Stomach smooth muscle (tissue), 2 donors: ENCODE measurements at regions not wholly inside any gene's neighbourhood (a gene's known extent, or its start where the extent isn't known, plus 50 kb on each side); places are given as distances from the start of the nearest gene placed in this dataset.

Experiments used
- H3K27ac ChIP-seq: one replicate; pipeline ENCODE4 v1.7.0; 2013; ENCODE audit warnings: mild to moderate bottlenecking, low read length, inconsistent platforms
- H3K27me3 ChIP-seq, 2 donors: one replicate each; pipeline ENCODE4 v1.7.0; 2013; ENCODE audit warnings: low read length in 2 of 2; ENCODE audit not compliant: insufficient read depth in 2 of 2, control insufficient read depth in 1 of 2
- H3K36me3 ChIP-seq, 2 donors: one replicate each; pipeline ENCODE4 v1.7.0; 2013; ENCODE audit warnings: low read length in 2 of 2; ENCODE audit not compliant: control insufficient read depth in 2 of 2, insufficient read depth in 2 of 2
- H3K4me1 ChIP-seq: one replicate; pipeline ENCODE4 v1.7.0; 2013; ENCODE audit warnings: low read length; ENCODE audit not compliant: control insufficient read depth, insufficient read depth
- H3K4me3 ChIP-seq, 2 donors: one replicate each; pipeline ENCODE4 v1.7.0; 2013; ENCODE audit warnings: low read length in 2 of 2
- H3K9ac ChIP-seq, 2 donors: one replicate each; pipeline ENCODE4 v1.7.0; 2013; ENCODE audit warnings: low read length in 2 of 2, mild to moderate bottlenecking in 1 of 2
- H3K9me3 ChIP-seq, 2 donors: one replicate each; pipeline ENCODE4 v1.7.0; 2013; ENCODE audit warnings: low read length in 2 of 2; ENCODE audit not compliant: control insufficient read depth in 2 of 2
- donor health status: healthy.
- donor health status: Pancreatic carcinoma.

- Histone ChIP-seq H3K27ac (no peak overlapping the region), H3K4me3 (no peak overlapping the region), H3K27me3 (no peaks in the 10 kb centered on the region), H3K9ac (no peak overlapping the region), H3K4me1 (no peaks in the 10 kb centered on the region), H3K9me3 (peaks cover 0 to 3% of the 10 kb centered on the region in 2 donors), H3K36me3 (no peaks in the 10 kb centered on the region)
Observed at GRCh38 chr1:87965193-87965592, 636.5 kb downstream of the LMO4 start.

GRCh38 chr1:87968197-87968955 lies 639.7 kb downstream of the LMO4 start:
- peak overlapping the region in 1 of 2 donors; percentile 9 for H3K4me3 ChIP-seq
- H3K4me1 ChIP-seq: no peaks in the 10 kb centered on the region
- peak overlapping the region; percentile 47 for H3K27ac ChIP-seq
- H3K9ac ChIP-seq: no peak overlapping the region
- H3K36me3 ChIP-seq: no peaks in the 10 kb centered on the region
- no peaks in the 10 kb centered on the region for H3K27me3 ChIP-seq
- no peaks in the 10 kb centered on the region for H3K9me3 ChIP-seq

- Histone ChIP-seq H3K36me3 (no peaks in the 10 kb centered on the region), H3K4me3 (no peak overlapping the region), H3K27me3 (no peaks in the 10 kb centered on the region), H3K9ac (no peak overlapping the region), H3K9me3 (no peaks in the 10 kb centered on the region), H3K4me1 (no peaks in the 10 kb centered on the region), H3K27ac (no peak overlapping the region)
Observed at GRCh38 chr1:87969040-87969439, 640.4 kb downstream of the LMO4 start.

- Histone ChIP-seq H3K9me3 (no peaks in the 10 kb centered on the region), H3K27ac (no peak overlapping the region), H3K9ac (no peak overlapping the region), H3K36me3 (no peaks in the 10 kb centered on the region), H3K27me3 (no peaks in the 10 kb centered on the region), H3K4me3 (no peak overlapping the region), H3K4me1 (no peaks in the 10 kb centered on the region)
Observed at GRCh38 chr1:87972811-87973210, 644.1 kb downstream of the LMO4 start.

GRCh38 chr1:87973896-87974295 lies 645.2 kb downstream of the LMO4 start:
- Histone ChIP-seq H3K36me3 (no peaks in the 10 kb centered on the region), H3K27ac (no peak overlapping the region), H3K9me3 (no peaks in the 10 kb centered on the region), H3K27me3 (no peaks in the 10 kb centered on the region), H3K9ac (no peak overlapping the region), H3K4me1 (no peaks in the 10 kb centered on the region), H3K4me3 (no peak overlapping the region)

GRCh38 chr1:87976316-87976715 lies 647.6 kb downstream of the LMO4 start:
- H3K9ac ChIP-seq: no peak overlapping the region
- no peak overlapping the region for H3K27ac ChIP-seq
- H3K27me3 ChIP-seq: no peaks in the 10 kb centered on the region
- no peak overlapping the region for H3K4me3 ChIP-seq
- H3K4me1 ChIP-seq: no peaks in the 10 kb centered on the region
- H3K36me3 ChIP-seq: no peaks in the 10 kb centered on the region
- no peaks in the 10 kb centered on the region for H3K9me3 ChIP-seq

GRCh38 chr1:87977145-87977544 lies 648.5 kb downstream of the LMO4 start:
- no peaks in the 10 kb centered on the region for H3K9me3 ChIP-seq
- H3K9ac ChIP-seq: no peak overlapping the region
- no peaks in the 10 kb centered on the region for H3K36me3 ChIP-seq
- no peak overlapping the region for H3K27ac ChIP-seq
- H3K4me3 ChIP-seq: no peak overlapping the region
- H3K4me1 ChIP-seq: no peaks in the 10 kb centered on the region
- no peaks in the 10 kb centered on the region for H3K27me3 ChIP-seq

GRCh38 chr1:87979079-87979478 lies 650.4 kb downstream of the LMO4 start:
- no peak overlapping the region for H3K27ac ChIP-seq
- no peaks in the 10 kb centered on the region for H3K27me3 ChIP-seq

GRCh38 chr1:87980494-87980893 lies 651.8 kb downstream of the LMO4 start:
- Histone ChIP-seq H3K27ac (no peak overlapping the region), H3K9me3 (no peaks in the 10 kb centered on the region), H3K4me1 (no peaks in the 10 kb centered on the region), H3K4me3 (no peak overlapping the region), H3K27me3 (no peaks in the 10 kb centered on the region), H3K36me3 (no peaks in the 10 kb centered on the region), H3K9ac (no peak overlapping the region)

More at GRCh38 chr1:87979079-87979478, 650.4 kb downstream of the LMO4 start:
- no peaks in the 10 kb centered on the region for H3K9me3 ChIP-seq
- no peaks in the 10 kb centered on the region for H3K4me1 ChIP-seq
- H3K36me3 ChIP-seq: no peaks in the 10 kb centered on the region
- no peak overlapping the region for H3K9ac ChIP-seq
- H3K4me3 ChIP-seq: no peak overlapping the region

- H3K27ac ChIP-seq: no peak overlapping the region
- no peak overlapping the region for H3K4me3 ChIP-seq
- no peak overlapping the region for H3K9ac ChIP-seq
- H3K27me3 ChIP-seq: no peaks in the 10 kb centered on the region
- no peaks in the 10 kb centered on the region for H3K9me3 ChIP-seq
- H3K4me1 ChIP-seq: no peaks in the 10 kb centered on the region
- H3K36me3 ChIP-seq: no peaks in the 10 kb centered on the region
Observed at GRCh38 chr1:87981386-87981785, 652.7 kb downstream of the LMO4 start.

- Histone ChIP-seq H3K4me3 (no peak overlapping the region), H3K4me1 (no peaks in the 10 kb centered on the region), H3K36me3 (no peaks in the 10 kb centered on the region), H3K27ac (no peak overlapping the region), H3K9me3 (no peaks in the 10 kb centered on the region), H3K27me3 (no peaks in the 10 kb centered on the region), H3K9ac (no peak overlapping the region)
Observed at GRCh38 chr1:87981810-87982209, 653.1 kb downstream of the LMO4 start.
